ENCODE measurements at regions not wholly inside any gene's neighbourhood (a gene's known extent, or its start where the extent isn't known, plus 50 kb on each side); places are given as distances from the start of the nearest gene placed in this dataset.
A peak's percentile ranks its signal among the peaks of the same experiment; 100 is the strongest.

GRCh38 chr3:151935446-151935845 lies 62.0 kb downstream of the SUCNR1 start:
- no peak for DNase-seq (ENCODE audit: low read depth in 2 of 2)

- DNase-seq (ENCODE audit: low read depth in 2 of 2), result no peak
These were observed 67.0 kb downstream of the SUCNR1 start for GRCh38 chr3:151940481-151940880.

- no peak for DNase-seq (ENCODE audit: low read depth in 2 of 2)
These were observed 70.1 kb downstream of the SUCNR1 start for GRCh38 chr3:151943539-151943938.

- DNase-seq (ENCODE audit: low read depth in 2 of 2), result no peak
These were observed 70.9 kb downstream of the SUCNR1 start for GRCh38 chr3:151944356-151944755.

GRCh38 chr3:151946606-151947005 lies 73.2 kb downstream of the SUCNR1 start:
- DNase-seq (ENCODE audit: low read depth in 2 of 2), result no peak

GRCh38 chr3:151949706-151950105 lies 76.3 kb downstream of the SUCNR1 start:
- no peak for DNase-seq (ENCODE audit: low read depth in 2 of 2)

- no peak for DNase-seq (ENCODE audit: low read depth in 2 of 2)
These were observed 81.9 kb downstream of the SUCNR1 start for GRCh38 chr3:151955356-151955755.

GRCh38 chr3:151960961-151961580 lies 87.6 kb downstream of the SUCNR1 start:
- DNase-seq (ENCODE audit: low read depth in 2 of 2), result peak in 1 of 2 experiments; percentile 52

GRCh38 chr3:151962352-151962751 lies 88.9 kb downstream of the SUCNR1 start:
- DNase-seq (ENCODE audit: low read depth in 2 of 2), result peak; percentile 37 to 39

- peak in 1 of 2 experiments; percentile 15 for DNase-seq (ENCODE audit: low read depth in 2 of 2)
These were observed 89.5 kb downstream of the SUCNR1 start for GRCh38 chr3:151962912-151963311.

- DNase-seq (ENCODE audit: low read depth in 2 of 2), result no peak
These were observed 91.3 kb downstream of the SUCNR1 start for GRCh38 chr3:151964743-151965142.

- DNase-seq (ENCODE audit: low read depth in 2 of 2), result no peak
These were observed 95.7 kb downstream of the SUCNR1 start for GRCh38 chr3:151969026-151969642.

- no peak for DNase-seq (ENCODE audit: low read depth in 2 of 2)
These were observed 98.6 kb downstream of the SUCNR1 start for GRCh38 chr3:151971814-151972579.

- peak in 1 of 2 experiments; percentile 23 for DNase-seq (ENCODE audit: low read depth in 2 of 2)
These were observed 100.6 kb downstream of the SUCNR1 start for GRCh38 chr3:151974067-151974466.

- DNase-seq (ENCODE audit: low read depth in 2 of 2), result peak; percentile 94
These were observed 103.0 kb downstream of the SUCNR1 start for GRCh38 chr3:151976211-151977050.

GRCh38 chr3:151979906-151980305 lies 106.5 kb downstream of the SUCNR1 start:
- peak; percentile 65 to 72 for DNase-seq (ENCODE audit: low read depth in 2 of 2)

GRCh38 chr3:151983538-151983937 lies 110.1 kb downstream of the SUCNR1 start:
- DNase-seq (ENCODE audit: low read depth in 2 of 2), result no peak

- DNase-seq (ENCODE audit: low read depth in 2 of 2), result no peak
These were observed 112.5 kb downstream of the SUCNR1 start for GRCh38 chr3:151985787-151986430.

- no peak for DNase-seq (ENCODE audit: low read depth in 2 of 2)
These were observed 114.5 kb downstream of the SUCNR1 start for GRCh38 chr3:151987893-151988292.

- no peak for DNase-seq (ENCODE audit: low read depth in 2 of 2)
These were observed 116.2 kb downstream of the SUCNR1 start for GRCh38 chr3:151989621-151990020.

- DNase-seq (ENCODE audit: low read depth in 2 of 2), result no peak
These were observed 117.4 kb downstream of the SUCNR1 start for GRCh38 chr3:151990696-151991376.

Data from fibroblast of skin of left quadriceps (primary cell).